Motor neuron (in vitro differentiated cells): ENCODE measurements at regions not wholly inside any gene's neighbourhood (a gene's known extent, or its start where the extent isn't known, plus 50 kb on each side); places are given as distances from the start of the nearest gene placed in this dataset.
"Not testable (repeated sequence)": the region's sequence is repeated elsewhere in the genome, so short reads cannot be mapped to it uniquely, and the experiment has no call there.

Experiments used
- ATAC-seq, 8 experiments: fragments of 200-7000 bp; cut with Tn5 transposase; replicated peaks in 6 of 8; 2 replicates each; pipeline ENCODE4 v1.8.0; 2021; ENCODE audit warnings: mild to moderate bottlenecking in 8 of 8, moderate library complexity in 8 of 8
- H3K27ac ChIP-seq, 2 donors: fragments of 250-450 bp; sonication (Bioruptor Pico); 2 replicates each; pipeline ENCODE4 v1.9.0; 2021; ENCODE audit warnings: antibody characterized with exemption in 2 of 2, mild to moderate bottlenecking in 2 of 2, moderate library complexity in 1 of 2
- H3K4me1 ChIP-seq, 2 donors: fragments of 250-450 bp; sonication (Bioruptor Pico); replicated peaks in 1 of 2; 2 replicates each; pipeline ENCODE4 v1.6.1; 2021; ENCODE audit warnings: antibody characterized with exemption in 2 of 2, mild to moderate bottlenecking in 2 of 2, moderate library complexity in 1 of 2
- H3K4me3 ChIP-seq, 5 donors: fragments of 250-450 bp; sonication (Bioruptor Pico); 2 replicates each; pipeline ENCODE4 v1.9.0; 2021; ENCODE audit warnings: antibody characterized with exemption in 5 of 5, mild to moderate bottlenecking in 5 of 5, moderate library complexity in 4 of 5
- WGBS, 10 experiments: fragments of 450-650 bp; shearing (Covaris generic); methylation state at CpG; one replicate each; pipeline ENCODE4 v1.0.0; 2022; 5-methylcytosine and 5-hydroxymethylcytosine counted together
- in situ Hi-C, 9 experiments: fragments of 400-800 bp; cut with MboI; loops; one replicate each; pipeline ENCODE4 v1.15.0; 2021; ENCODE audit warnings: low sequenced_read_pairs in 9 of 9, low pct_unique_long_range_greater_than_20kb in 2 of 9; ENCODE audit not compliant: unreplicated experiment in 9 of 9

GRCh38 chr3:66904831-66905493 lies 93.1 kb upstream of the KBTBD8 start:
- peak in 4 of 8 experiments; percentile 22 to 91 (median 84) for ATAC-seq
- H3K27ac ChIP-seq: no peak overlapping the region
- WGBS, 10 experiments: 0 to 100% (median 79%) methylated on average over 1 to 2 of the region's 2 CpGs; no CpG with 5 or more reads in 1 of the 10 experiments
- peaks cover 0 to 3% of the 10 kb centered on the region in 2 donors for H3K4me1 ChIP-seq
- H3K4me3 ChIP-seq: no peak overlapping the region
- in situ Hi-C loops: no loop called here

- peaks cover 12 to 23% of the 10 kb centered on the region in 2 donors for H3K4me1 ChIP-seq
- H3K27ac ChIP-seq: no peak overlapping the region
- in situ Hi-C loops: no loop called here
- no peak overlapping the region for H3K4me3 ChIP-seq
- ATAC-seq: peak in 1 of 8 experiments; percentile 2
- 0 to 100% (median 49%) methylated on average over 1 to 3 of the region's 3 CpGs; no CpG with 5 or more reads in 2 of the 10 experiments for WGBS, 10 experiments
Measured at GRCh38 chr3:66907136-66907535, 91.0 kb upstream of the KBTBD8 start.

GRCh38 chr3:66910266-66911055 lies 87.6 kb upstream of the KBTBD8 start:
- ATAC-seq: peak in 3 of 8 experiments; percentile 14 to 67 (median 56)
- Histone ChIP-seq H3K27ac (peak overlapping the region in 1 of 2 donors; percentile 78), H3K4me3 (no peak overlapping the region), H3K4me1 (peaks cover 12 to 24% of the 10 kb centered on the region in 2 donors)
- in situ Hi-C loops: no loop called here
- 23 to 96% (median 54%) methylated on average over 2 to 6 of the region's 6 CpGs for WGBS, 10 experiments

- Histone ChIP-seq H3K4me1 (peaks cover 12 to 24% of the 10 kb centered on the region in 2 donors), H3K4me3 (no peak overlapping the region), H3K27ac (no peak overlapping the region)
- ATAC-seq: no peak
- in situ Hi-C loops: no loop called here
Measured at GRCh38 chr3:66912306-66912705, 85.8 kb upstream of the KBTBD8 start.

- H3K4me3 ChIP-seq: no peak overlapping the region
- no peak overlapping the region for H3K27ac ChIP-seq
- in situ Hi-C loops: no loop called here
- WGBS, 10 experiments: 40 to 100% (median 87%) methylated on average over 1 to 2 of the region's 2 CpGs; no CpG with 5 or more reads in 4 of the 10 experiments
- H3K4me1 ChIP-seq: no peaks in the 10 kb centered on the region
- ATAC-seq: peak in 3 of 8 experiments; percentile 25 to 76 (median 53)
Measured at GRCh38 chr3:66922058-66922457, 76.0 kb upstream of the KBTBD8 start.

- ATAC-seq: peak in 3 of 8 experiments; percentile 66 to 86 (median 81)
- Histone ChIP-seq H3K27ac (no peak overlapping the region), H3K4me3 (no peak overlapping the region), H3K4me1 (no peaks in the 10 kb centered on the region)
- in situ Hi-C loops: no loop called here
Measured at GRCh38 chr3:66923969-66924368, 74.1 kb upstream of the KBTBD8 start.

GRCh38 chr3:66928252-66928651 lies 69.9 kb upstream of the KBTBD8 start:
- no peak overlapping the region for H3K27ac ChIP-seq
- no peak for ATAC-seq
- no peak overlapping the region for H3K4me3 ChIP-seq
- peaks cover 18 to 21% of the 10 kb centered on the region in 2 donors for H3K4me1 ChIP-seq
- WGBS, 10 experiments: 0 to 100% (median 70%) methylated on average over 2 of the region's 2 CpGs; no CpG with 5 or more reads in 1 of the 10 experiments
- in situ Hi-C loops: loop anchor here in 3 of 9 experiments (25.0 kb wide), 2 partner anchors 434 to 1959 kb away; no protein-coding TSS in a partner anchor

GRCh38 chr3:66931291-66931690 lies 66.8 kb upstream of the KBTBD8 start:
- no peak for ATAC-seq
- H3K4me1 ChIP-seq: peaks cover 34 to 41% of the 10 kb centered on the region in 2 donors
- 0 to 23% (median 6%) methylated on average over 4 to 5 of the region's 5 CpGs; no CpG with 5 or more reads in 1 of the 10 experiments for WGBS, 10 experiments
- H3K4me3 ChIP-seq: no peak overlapping the region
- in situ Hi-C loops: loop anchor here in 3 of 9 experiments (25.0 kb wide), 2 partner anchors 431 to 1956 kb away; no protein-coding TSS in a partner anchor
- no peak overlapping the region for H3K27ac ChIP-seq

- H3K4me1 ChIP-seq: peaks cover 34 to 41% of the 10 kb centered on the region in 2 donors
- in situ Hi-C loops: loop anchor here in 3 of 9 experiments (25.0 kb wide), 2 partner anchors 431 to 1956 kb away; no protein-coding TSS in a partner anchor
Measured at GRCh38 chr3:66931699-66932098, 66.4 kb upstream of the KBTBD8 start.

GRCh38 chr3:66933233-66933632 lies 64.9 kb upstream of the KBTBD8 start:
- H3K27ac ChIP-seq: no peak overlapping the region
- in situ Hi-C loops: loop anchor here in 3 of 9 experiments (25.0 kb wide), 2 partner anchors 429 to 1954 kb away; no protein-coding TSS in a partner anchor
- peak in 3 of 8 experiments; percentile 25 to 70 (median 62) for ATAC-seq
- no peak overlapping the region for H3K4me3 ChIP-seq
- H3K4me1 ChIP-seq: peaks cover 34 to 41% of the 10 kb centered on the region in 2 donors

More at GRCh38 chr3:66931699-66932098, 66.4 kb upstream of the KBTBD8 start:
- no peak overlapping the region for H3K27ac ChIP-seq
- WGBS, 10 experiments: 0 to 33% (median 10%) methylated on average over 1 of the region's 1 CpG; no CpG with 5 or more reads in 3 of the 10 experiments
- H3K4me3 ChIP-seq: no peak overlapping the region
- no peak for ATAC-seq

GRCh38 chr3:66934041-66934440 lies 64.1 kb upstream of the KBTBD8 start:
- in situ Hi-C loops: loop anchor here in 3 of 9 experiments (25.0 kb wide), 2 partner anchors 428 to 1953 kb away; no protein-coding TSS in a partner anchor
- 0 to 100% (median 100%) methylated on average over 1 of the region's 1 CpG; no CpG with 5 or more reads in 2 of the 10 experiments for WGBS, 10 experiments
- peaks cover 34 to 41% of the 10 kb centered on the region in 2 donors for H3K4me1 ChIP-seq

GRCh38 chr3:66934725-66935124 lies 63.4 kb upstream of the KBTBD8 start:
- WGBS, 10 experiments: 7 to 88% (median 49%) methylated on average over 1 to 3 of the region's 3 CpGs; no CpG with 5 or more reads in 1 of the 10 experiments
- in situ Hi-C loops: loop anchor here in 3 of 9 experiments (25.0 kb wide), 2 partner anchors 428 to 1953 kb away; no protein-coding TSS in a partner anchor
- peak in 3 of 8 experiments; percentile 18 to 69 (median 21) for ATAC-seq

More at GRCh38 chr3:66934041-66934440, 64.1 kb upstream of the KBTBD8 start:
- ATAC-seq: no peak
- H3K4me3 ChIP-seq: no peak overlapping the region
- no peak overlapping the region for H3K27ac ChIP-seq

GRCh38 chr3:66937041-66937440 lies 61.1 kb upstream of the KBTBD8 start:
- not testable (repeated sequence) for H3K4me3 ChIP-seq, H3K27ac ChIP-seq, ATAC-seq
- in situ Hi-C loops: loop anchor here in 3 of 9 experiments (25.0 kb wide), 2 partner anchors 425 to 1950 kb away; no protein-coding TSS in a partner anchor
- H3K4me1 ChIP-seq: peaks cover 21 to 29% of the 10 kb centered on the region in 2 donors
- 22 to 100% (median 90%) methylated on average over 1 to 6 of the region's 6 CpGs; no CpG with 5 or more reads in 1 of the 10 experiments for WGBS, 10 experiments

More at GRCh38 chr3:66934725-66935124, 63.4 kb upstream of the KBTBD8 start:
- H3K4me1 ChIP-seq: peaks cover 34 to 41% of the 10 kb centered on the region in 2 donors
- H3K4me3 ChIP-seq: no peak overlapping the region
- H3K27ac ChIP-seq: no peak overlapping the region
